Loucy (cell line): ENCODE measurements at regions not wholly inside any gene's neighbourhood (a gene's known extent, or its start where the extent isn't known, plus 50 kb on each side); places are given as distances from the start of the nearest gene placed in this dataset.

Source experiments
- H2AFZ ChIP-seq: fragments of 200-600 bp; sonication (generic); 2 replicates; pipeline ENCODE4 v1.6.0; 2016; ENCODE audit warnings: antibody characterized with exemption, mild to moderate bottlenecking, low read length, moderate library complexity
- H3F3A ChIP-seq: fragments of 200-600 bp; 2 replicates; pipeline ENCODE4 v1.6.0; 2016; ENCODE audit warnings: antibody characterized with exemption, low read depth, mild to moderate bottlenecking
- H3K27me3 ChIP-seq: fragments of 200-600 bp; sonication (generic); 2 replicates; pipeline ENCODE4 v1.6.1; 2014; ENCODE audit warnings: low read length, mild to moderate bottlenecking; ENCODE audit not compliant: insufficient read depth, poor library complexity, severe bottlenecking
- H3K36me3 ChIP-seq: fragments of 200-600 bp; sonication (generic); 2 replicates; pipeline ENCODE4 v1.6.1; 2016; ENCODE audit warnings: low read length; ENCODE audit not compliant: insufficient read depth
- H3K4me1 ChIP-seq: fragments of 200-600 bp; sonication (generic); 2 replicates; pipeline ENCODE4 v1.5.1; 2014; ENCODE audit warnings: low read length, mild to moderate bottlenecking; ENCODE audit not compliant: insufficient read depth, poor library complexity, severe bottlenecking
- H3K4me2 ChIP-seq: fragments of 200-600 bp; sonication (generic); 2 replicates; pipeline ENCODE4 v1.6.0; 2014; ENCODE audit warnings: antibody characterized with exemption, low read length, low read depth, mild to moderate bottlenecking; ENCODE audit not compliant: poor library complexity, severe bottlenecking
- H3K4me3 ChIP-seq: fragments of 200-600 bp; sonication (generic); 2 replicates; pipeline ENCODE4 v1.5.1; 2014; ENCODE audit warnings: low read length, mild to moderate bottlenecking, mixed read lengths; ENCODE audit not compliant: poor library complexity, severe bottlenecking
- H3K79me2 ChIP-seq: fragments of 200-600 bp; sonication (generic); 2 replicates; pipeline ENCODE4 v1.6.1; 2014; ENCODE audit warnings: low read length; ENCODE audit not compliant: insufficient read depth
- H3K9ac ChIP-seq: fragments of 200-600 bp; sonication (generic); 2 replicates; pipeline ENCODE4 v1.6.0; 2014; ENCODE audit warnings: mild to moderate bottlenecking, low read depth, low read length, moderate library complexity; ENCODE audit not compliant: poor library complexity, severe bottlenecking
- H3K9me2 ChIP-seq: fragments of 200-600 bp; sonication (generic); replicated peaks from 2 replicates; pipeline ENCODE4 v1.6.1; 2016; ENCODE audit warnings: low read depth, low read length, mixed read lengths
- H3K9me3 ChIP-seq: fragments of 200-600 bp; sonication (generic); 2 replicates; pipeline ENCODE4 v1.6.1; 2014; ENCODE audit warnings: mild to moderate bottlenecking, antibody characterized with exemption, low read length, low read depth; ENCODE audit not compliant: insufficient read depth
- H4K20me1 ChIP-seq: fragments of 200-600 bp; sonication (generic); 2 replicates; pipeline ENCODE4 v1.6.0; 2014; ENCODE audit warnings: antibody characterized with exemption, low read length, mild to moderate bottlenecking; ENCODE audit not compliant: insufficient read depth, poor library complexity, severe bottlenecking
- CTCF ChIP-seq: fragments of 200-600 bp; sonication (generic); conservative IDR thresholded peaks from 2 replicates; pipeline ENCODE4 v1.5.1; 2014; ENCODE audit warnings: mild to moderate bottlenecking, antibody characterized with exemption, low read length
- EZH2phosphoT487 ChIP-seq: fragments of 200-600 bp; IDR thresholded peaks from 2 replicates; pipeline ENCODE4 v1.6.1; 2018; ENCODE audit warnings: antibody characterized with exemption, mild to moderate bottlenecking, moderate library complexity, borderline replicate concordance

- Histone ChIP-seq H3K4me1 (no peaks in the 10 kb centered on the region), H2AFZ (no peak overlapping the region), H3K9me2 (no peaks in the 10 kb centered on the region), H3K4me3 (no peak overlapping the region), H3F3A (no peaks in the 10 kb centered on the region), H3K27me3 (no peaks in the 10 kb centered on the region), H3K79me2 (no peaks in the 10 kb centered on the region), H3K9ac (no peak overlapping the region), H4K20me1 (no peaks in the 10 kb centered on the region), H3K36me3 (no peaks in the 10 kb centered on the region), H3K4me2 (no peak overlapping the region), H3K9me3 (no peaks in the 10 kb centered on the region)
- TF ChIP-seq CTCF: no peak
- TF ChIP-seq EZH2phosphoT487: no peak
Measured at GRCh38 chr2:117562654-117563053, 251.8 kb upstream of the DDX18 start.

- Histone ChIP-seq H3K9ac (no peak overlapping the region), H3K27me3 (no peaks in the 10 kb centered on the region), H3K4me1 (no peaks in the 10 kb centered on the region), H3K9me3 (peaks cover 3% of the 10 kb centered on the region; the same call in 1 of the 2 replicates), H3K36me3 (no peaks in the 10 kb centered on the region), H2AFZ (no peak overlapping the region), H3K79me2 (no peaks in the 10 kb centered on the region), H3K4me3 (no peak overlapping the region), H3F3A (no peaks in the 10 kb centered on the region), H4K20me1 (no peaks in the 10 kb centered on the region), H3K4me2 (no peak overlapping the region), H3K9me2 (no peaks in the 10 kb centered on the region)
- TF ChIP-seq EZH2phosphoT487 (no peak), CTCF (no peak)
Measured at GRCh38 chr2:117571590-117572349, 242.7 kb upstream of the DDX18 start.

GRCh38 chr2:117587310-117587709 lies 227.2 kb upstream of the DDX18 start:
- no peaks in the 10 kb centered on the region for H3K9me3 ChIP-seq
- H3K9me2 ChIP-seq: no peaks in the 10 kb centered on the region
- H3K4me1 ChIP-seq: no peaks in the 10 kb centered on the region
- TF ChIP-seq EZH2phosphoT487: no peak
- no peak for TF ChIP-seq CTCF
- no peaks in the 10 kb centered on the region for H3K79me2 ChIP-seq
- H4K20me1 ChIP-seq: no peaks in the 10 kb centered on the region
- no peak overlapping the region for H3K4me3 ChIP-seq
- H3K9ac ChIP-seq: no peak overlapping the region
- H2AFZ ChIP-seq: no peak overlapping the region
- H3K36me3 ChIP-seq: no peaks in the 10 kb centered on the region
- no peak overlapping the region for H3K4me2 ChIP-seq
- no peaks in the 10 kb centered on the region for H3K27me3 ChIP-seq
- H3F3A ChIP-seq: no peaks in the 10 kb centered on the region
